NB4 (cell line): ENCODE measurements at regions not wholly inside any gene's neighbourhood (a gene's known extent, or its start where the extent isn't known, plus 50 kb on each side); places are given as distances from the start of the nearest gene placed in this dataset.

Source experiments
- MYC ChIP-seq: IDR thresholded peaks from 2 replicates; pipeline ENCODE4 v1.6.1; 2011; ENCODE audit warnings: low read depth, low read length
- POLR2A ChIP-seq: IDR thresholded peaks from 2 replicates; pipeline ENCODE4 v1.6.1; 2011; ENCODE audit warnings: mild to moderate bottlenecking; ENCODE audit not compliant: insufficient read length; ENCODE audit errors: extremely low read depth
- TF ChIP-seq, protein P1 (sequence below): IDR thresholded peaks from one replicate; pipeline ENCODE4 v1.5.1; 2012; ENCODE audit warnings: low read depth, low read length
- TF ChIP-seq, protein P2 (sequence below): IDR thresholded peaks from 2 replicates; pipeline ENCODE4 v1.6.1; 2011; ENCODE audit warnings: low read depth, low read length

DNA sequence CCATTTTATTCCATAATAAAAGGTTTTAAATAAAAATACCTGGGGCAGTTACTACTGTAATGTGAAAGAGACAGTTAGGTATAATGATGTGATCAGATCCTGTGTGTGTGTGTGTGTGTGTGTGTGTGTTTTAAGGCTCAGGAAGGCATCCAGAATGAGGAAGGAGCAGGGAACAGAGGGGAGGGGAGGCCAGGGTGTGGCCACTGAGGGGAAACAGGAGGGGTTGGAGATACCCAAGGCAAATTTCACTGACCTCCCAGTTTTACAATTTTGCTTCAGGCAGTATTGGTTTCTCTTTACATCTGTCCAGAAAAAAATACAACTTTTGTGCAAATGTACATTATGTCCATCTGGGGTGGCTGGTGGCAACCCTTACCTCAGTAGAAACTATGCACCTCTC lies 163.5 kb upstream of the FBXO11 start:
- TF ChIP-seq, protein P1, sequence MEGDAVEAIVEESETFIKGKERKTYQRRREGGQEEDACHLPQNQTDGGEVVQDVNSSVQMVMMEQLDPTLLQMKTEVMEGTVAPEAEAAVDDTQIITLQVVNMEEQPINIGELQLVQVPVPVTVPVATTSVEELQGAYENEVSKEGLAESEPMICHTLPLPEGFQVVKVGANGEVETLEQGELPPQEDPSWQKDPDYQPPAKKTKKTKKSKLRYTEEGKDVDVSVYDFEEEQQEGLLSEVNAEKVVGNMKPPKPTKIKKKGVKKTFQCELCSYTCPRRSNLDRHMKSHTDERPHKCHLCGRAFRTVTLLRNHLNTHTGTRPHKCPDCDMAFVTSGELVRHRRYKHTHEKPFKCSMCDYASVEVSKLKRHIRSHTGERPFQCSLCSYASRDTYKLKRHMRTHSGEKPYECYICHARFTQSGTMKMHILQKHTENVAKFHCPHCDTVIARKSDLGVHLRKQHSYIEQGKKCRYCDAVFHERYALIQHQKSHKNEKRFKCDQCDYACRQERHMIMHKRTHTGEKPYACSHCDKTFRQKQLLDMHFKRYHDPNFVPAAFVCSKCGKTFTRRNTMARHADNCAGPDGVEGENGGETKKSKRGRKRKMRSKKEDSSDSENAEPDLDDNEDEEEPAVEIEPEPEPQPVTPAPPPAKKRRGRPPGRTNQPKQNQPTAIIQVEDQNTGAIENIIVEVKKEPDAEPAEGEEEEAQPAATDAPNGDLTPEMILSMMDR, result no peak
- TF ChIP-seq POLR2A (no peak), MYC (no peak)
- TF ChIP-seq, protein P2, sequence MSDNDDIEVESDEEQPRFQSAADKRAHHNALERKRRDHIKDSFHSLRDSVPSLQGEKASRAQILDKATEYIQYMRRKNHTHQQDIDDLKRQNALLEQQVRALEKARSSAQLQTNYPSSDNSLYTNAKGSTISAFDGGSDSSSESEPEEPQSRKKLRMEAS, result no peak
